ENCODE measurements at regions not wholly inside any gene's neighbourhood (a gene's known extent, or its start where the extent isn't known, plus 50 kb on each side); places are given as distances from the start of the nearest gene placed in this dataset.

DNA sequence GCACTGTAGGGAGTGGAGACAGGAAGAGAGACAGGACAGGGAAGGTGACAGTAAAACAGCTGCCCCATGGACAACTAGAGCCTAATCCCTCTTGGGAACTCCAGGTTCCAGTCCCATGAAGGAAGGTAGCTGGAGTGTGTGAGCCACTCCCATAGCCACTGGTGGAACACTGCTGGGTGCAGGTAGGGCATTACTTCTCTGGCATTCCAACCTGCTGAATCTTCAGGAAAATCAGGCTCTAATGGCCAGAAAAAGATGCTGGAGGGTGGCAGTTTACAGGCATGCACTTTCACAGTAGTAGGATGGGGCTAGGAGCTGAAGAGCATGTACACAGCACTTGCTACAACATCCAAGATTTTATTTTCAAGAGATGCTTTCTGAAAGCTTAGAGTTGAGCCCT lies 259.4 kb downstream of the AUH start:
- DNase-seq: no peak

DNA sequence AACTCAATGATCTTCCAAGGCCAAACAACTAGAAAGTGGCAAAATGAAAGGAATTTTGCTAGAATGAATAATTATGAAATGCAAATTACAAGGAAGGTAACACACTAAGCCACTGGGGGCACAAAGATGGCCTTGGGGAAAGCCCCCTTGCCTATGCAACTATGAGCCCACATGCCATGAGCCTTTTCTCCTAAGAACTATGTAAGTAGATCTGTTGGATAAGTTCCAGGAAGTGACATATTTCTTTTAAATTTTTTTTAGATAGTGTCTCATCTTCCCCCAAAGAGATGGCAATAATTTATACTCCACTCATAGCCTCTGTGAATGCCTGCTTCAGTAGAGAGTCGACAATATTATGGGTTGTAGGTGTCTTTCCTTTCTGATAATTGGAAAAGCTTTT lies 257.8 kb downstream of the AUH start:
- no peak for DNase-seq

DNA sequence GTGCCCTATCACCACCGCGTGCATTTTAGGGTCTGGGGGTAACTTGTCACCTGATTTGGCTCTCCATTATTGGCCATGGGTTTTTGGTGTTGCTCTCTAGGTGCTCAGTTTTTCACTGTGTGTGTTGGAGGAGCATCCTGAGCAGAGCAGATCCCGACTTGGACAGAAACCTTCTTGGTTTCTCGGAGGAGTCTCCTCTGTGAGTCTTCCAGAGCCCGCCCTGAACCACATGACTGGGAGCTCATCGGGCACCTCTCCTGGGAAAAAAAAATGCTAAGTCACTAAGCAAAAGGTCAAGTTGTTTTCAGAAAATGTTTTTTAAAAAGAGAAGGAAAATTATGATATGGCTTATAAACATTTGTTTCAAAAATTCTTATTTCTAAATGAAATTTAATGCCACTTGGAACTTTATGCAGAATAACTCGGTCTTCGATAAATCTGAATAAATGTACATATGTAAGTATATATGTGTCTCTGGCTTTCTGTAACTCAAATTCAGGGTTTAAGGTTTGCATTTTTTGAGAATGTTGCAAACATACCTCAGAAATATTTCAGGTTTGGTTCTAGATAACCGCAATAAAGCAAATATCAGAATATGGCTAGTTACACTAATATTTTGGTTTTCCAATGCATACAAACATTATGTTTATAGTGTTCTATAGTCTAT lies 255.2 kb downstream of the AUH start:
- no peak for DNase-seq

DNA sequence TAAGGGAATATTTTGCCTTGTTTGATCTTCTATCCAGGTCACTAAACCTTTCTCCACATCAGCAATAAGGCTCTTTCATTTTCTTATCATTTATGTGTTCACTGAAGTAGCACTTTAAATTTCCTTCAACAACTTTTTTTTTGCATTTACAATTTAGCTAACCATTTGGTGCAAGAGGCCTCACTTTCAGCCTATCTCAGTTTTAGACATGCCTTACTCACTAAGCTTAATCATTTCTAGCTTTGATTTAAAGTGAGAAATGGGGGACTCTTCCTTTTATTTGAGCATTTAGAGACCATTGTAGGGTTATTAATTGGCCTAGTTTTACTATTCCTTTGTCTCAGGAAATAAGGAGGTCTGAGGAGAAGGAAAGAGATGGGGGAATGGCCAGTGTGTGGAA lies 250.5 kb downstream of the AUH start:
- DNase-seq: no peak

DNA sequence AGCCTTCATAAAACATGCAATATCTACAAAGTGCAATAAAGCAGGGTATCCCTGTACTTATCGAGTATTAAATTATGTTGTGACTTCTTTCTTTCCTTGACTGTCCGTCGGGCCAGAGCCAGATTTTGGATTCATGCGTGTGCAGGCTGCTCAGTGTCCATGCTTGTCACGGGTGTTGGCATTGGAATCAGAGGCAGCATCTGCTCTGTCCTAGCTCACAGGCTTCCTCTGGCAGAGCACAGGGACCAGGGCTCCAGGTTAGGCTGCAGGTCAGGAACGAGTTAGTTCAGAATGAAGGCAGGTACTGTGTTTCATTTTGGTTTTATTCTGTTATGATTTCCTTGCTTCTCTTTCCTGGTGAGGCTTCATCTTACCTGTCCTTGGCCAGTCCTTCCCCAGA lies 249.8 kb downstream of the AUH start:
- DNase-seq: no peak

DNA sequence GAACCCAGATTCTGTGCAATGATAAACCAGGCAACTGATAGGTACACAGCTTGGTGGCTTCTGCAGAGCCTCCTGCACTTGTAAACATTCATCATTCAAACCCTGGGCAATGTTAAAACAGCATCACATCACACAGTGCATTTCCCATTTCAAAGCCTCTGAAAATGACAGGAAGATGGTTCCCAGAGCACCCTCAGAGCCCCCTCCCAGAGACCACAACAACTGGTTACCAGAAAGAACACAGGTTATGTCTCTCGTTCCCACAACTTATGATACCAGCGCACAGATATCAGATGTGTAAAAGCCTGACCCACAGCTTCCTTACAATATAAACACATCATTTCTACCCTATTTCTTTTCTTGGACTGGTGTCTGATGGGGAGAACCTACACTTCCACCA lies 248.7 kb downstream of the AUH start:
- DNase-seq: no peak

DNA sequence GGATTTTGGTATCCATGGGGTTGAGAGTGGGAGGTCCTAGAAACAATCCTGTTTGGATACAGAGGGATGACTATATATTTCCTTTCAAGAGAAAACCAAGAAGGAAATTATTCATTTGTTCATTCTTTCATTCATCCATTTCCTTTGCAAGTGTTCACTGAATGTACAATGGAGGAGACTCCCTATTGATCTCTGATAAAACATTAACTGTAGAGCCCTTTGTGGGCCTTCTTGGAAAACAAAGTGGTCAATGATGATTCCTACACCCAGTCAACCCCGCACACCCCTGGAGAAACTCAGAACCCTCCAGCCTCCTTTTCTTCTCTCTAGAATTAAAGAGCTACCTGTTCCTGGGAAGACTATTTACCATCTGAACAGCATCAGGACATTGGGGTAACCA lies 247.3 kb downstream of the AUH start:
- no peak for DNase-seq

DNA sequence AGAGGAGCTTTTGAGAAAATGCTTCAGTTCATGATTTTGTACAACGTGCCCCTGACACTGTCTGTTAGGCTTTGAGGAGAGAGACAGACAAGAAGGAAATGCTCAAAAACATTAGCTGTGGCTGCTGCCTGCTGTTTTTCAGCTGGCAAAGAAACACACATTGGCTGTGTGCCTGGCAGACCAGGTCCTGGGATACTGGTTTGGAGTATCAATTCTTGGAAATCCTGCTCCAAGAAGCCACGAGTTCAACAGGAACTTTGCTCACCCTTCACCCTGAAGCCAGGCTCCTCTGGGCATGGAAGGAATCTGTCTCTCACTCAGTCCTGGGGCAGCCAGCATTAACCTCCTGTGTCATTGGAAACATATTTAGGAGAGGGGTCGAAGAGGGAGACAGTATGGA lies 245.5 kb downstream of the AUH start:
- no peak for DNase-seq

DNA sequence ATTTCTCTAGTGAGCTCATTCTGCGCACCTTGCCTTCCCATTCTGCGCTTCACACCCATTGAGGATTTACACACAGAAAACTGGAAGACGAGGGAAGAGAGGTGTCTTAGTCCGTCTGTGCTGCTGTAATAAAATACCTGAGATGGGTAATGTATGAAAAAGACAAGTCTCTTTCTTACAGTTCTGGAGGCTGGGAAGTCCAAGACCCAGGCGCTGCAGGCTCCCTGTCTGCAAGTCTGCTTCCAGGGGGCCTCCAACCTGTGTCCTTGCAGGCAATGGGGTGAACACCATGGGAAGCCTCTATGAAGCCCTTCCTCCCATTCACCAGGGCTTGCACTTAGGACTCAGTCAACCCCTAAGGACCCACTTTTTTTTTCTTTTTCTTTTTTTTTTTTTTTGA lies 245.0 kb downstream of the AUH start:
- DNase-seq: no peak

DNA sequence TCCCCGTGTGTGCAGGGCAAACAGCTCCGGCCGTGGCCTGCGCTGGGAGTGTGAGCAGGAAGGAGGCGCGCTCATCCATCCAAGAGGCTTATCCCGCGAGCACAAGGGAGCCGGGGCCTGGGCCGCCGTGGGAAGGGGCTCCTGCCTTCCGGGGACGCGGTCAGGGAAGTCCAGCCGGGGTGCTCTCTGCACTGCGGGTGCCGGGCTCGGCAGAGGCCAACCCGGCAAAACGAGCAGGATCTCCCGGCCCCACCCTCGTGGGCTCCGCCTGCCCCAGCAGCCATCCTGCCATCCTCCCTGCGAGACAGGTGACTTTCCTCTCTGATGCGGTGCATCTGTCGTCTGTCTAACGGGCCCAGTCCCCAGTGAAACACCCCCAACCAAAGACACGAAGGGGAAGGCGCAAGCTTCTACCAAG lies 244.2 kb downstream of the AUH start:
- no peak for DNase-seq

DNA sequence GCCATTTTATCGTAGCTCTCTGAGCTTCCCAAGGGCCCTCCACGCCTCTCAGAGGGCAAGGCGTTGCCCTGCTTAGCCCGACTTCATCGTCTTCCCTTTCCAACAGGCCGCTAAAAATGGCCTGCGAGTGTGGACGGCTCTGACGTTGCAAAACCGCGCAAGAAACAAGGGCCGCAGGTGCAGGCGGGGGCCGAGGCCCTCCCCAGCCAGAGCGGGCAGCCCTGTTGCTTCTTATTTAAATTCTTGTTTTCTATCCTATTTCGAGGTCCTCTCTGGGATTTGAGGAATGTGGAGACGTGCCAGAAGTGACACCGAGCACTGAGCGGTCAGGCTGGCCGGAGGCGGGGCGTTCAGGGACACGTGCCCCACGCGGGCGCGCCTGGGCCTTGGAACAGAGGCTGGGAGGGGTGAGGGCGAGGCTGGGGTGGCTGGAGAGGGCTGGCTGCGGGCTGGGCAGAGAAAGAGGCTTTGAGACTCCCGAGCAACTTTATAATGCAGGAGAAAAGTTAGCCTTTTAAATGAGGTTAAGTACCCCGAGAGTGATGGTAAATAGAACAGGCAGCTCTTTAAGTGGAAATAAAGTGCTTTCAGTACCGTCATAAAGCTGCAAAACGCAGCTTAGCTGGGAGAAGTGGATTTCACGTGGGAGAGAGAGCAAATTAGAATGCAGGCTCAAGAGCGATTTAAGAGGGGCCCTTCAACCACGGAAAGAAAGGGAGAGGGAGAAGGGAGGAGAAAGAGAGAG lies 243.6 kb downstream of the AUH start:
- DNase-seq: no peak

DNA sequence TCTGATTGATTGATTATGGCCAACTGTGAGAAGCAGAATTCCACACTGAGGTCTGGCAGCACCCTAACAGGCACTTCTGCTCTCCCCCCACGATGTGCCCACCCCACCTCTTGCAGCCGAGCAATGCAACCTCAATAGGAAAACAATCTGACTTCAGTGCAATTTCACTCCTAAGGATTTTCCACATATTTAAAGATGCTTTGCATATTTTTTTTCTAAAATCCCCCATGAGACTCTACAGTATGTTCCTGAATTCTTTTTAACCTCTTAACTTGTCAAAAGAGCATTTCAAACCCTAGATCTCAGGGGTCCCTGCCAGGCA lies 243.1 kb downstream of the AUH start:
- DNase-seq: no peak

DNA sequence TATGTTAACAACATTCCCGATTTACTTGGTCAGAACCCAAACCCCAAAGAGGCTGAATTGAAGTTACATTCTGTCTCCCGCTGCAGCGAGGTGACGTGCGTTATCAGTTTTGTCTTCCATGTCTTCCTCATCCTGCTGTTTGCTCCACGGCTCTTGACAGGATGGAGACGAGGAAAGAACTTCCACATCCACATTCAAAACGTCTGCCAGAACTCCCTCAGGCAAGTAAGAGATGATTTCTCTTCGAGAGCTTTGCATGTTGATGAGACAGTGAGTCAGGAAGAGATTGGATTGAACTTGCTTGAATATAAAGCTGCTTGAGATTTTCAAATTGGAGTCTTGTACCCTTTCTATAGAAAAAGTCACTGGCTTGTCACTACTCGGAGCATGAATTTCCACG lies 242.6 kb downstream of the AUH start:
- no peak for DNase-seq

DNA sequence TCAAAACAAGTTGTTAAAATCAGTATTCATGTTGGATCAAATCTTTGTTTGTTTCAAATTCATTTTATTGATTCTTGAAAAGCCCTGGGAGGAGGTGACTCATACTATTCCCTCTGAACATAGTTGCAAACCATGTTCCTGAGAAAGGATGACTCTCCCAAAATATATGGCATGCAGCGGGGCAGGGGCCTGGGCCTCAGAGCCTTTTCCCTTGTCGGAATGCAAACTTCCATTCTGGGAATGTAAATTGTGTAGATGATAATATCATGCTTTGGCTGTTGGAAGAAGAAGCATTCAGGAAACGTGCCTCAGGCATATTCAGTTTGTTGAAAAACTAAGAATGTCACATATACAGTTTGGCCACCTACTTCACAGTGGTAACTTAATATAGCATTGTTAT lies 242.0 kb downstream of the AUH start:
- DNase-seq: no peak

DNA sequence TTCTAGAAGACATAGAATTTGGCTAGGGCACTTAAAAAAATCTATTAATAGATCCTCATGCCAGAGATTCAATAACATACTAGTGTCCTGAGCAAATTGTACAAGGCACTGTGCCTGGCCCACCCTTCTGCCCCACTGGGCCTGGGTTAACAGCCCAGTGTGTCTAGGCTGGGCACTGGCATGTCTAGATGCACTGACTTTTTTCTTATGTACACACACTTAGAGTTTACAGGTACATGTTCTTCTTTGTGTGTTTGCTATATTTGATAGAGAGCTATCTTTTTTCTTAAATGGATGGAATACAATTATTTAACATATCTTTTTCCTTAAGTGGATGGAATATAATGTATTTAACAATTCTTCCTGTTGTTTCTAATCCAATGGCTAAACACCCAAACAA lies 241.5 kb downstream of the AUH start:
- no peak for DNase-seq

DNA sequence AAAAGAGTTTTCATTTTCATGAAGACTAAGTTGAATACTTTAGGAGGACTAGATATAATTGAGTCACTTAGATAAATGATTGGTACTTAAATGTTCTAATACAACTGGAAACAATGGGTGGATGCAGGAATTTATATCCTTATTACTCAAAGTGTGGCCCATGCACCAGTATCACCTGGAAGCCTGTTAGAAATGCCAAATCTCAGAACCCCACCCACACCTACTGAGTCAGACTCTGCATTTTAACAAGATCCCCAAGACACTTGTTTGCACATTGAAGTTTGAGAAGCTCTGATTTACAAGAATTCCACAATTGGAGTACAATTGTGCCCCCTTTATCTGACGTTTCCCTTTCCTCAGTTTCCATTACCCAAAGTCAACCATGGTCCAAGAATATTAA lies 239.0 kb downstream of the AUH start:
- no peak for DNase-seq

DNA sequence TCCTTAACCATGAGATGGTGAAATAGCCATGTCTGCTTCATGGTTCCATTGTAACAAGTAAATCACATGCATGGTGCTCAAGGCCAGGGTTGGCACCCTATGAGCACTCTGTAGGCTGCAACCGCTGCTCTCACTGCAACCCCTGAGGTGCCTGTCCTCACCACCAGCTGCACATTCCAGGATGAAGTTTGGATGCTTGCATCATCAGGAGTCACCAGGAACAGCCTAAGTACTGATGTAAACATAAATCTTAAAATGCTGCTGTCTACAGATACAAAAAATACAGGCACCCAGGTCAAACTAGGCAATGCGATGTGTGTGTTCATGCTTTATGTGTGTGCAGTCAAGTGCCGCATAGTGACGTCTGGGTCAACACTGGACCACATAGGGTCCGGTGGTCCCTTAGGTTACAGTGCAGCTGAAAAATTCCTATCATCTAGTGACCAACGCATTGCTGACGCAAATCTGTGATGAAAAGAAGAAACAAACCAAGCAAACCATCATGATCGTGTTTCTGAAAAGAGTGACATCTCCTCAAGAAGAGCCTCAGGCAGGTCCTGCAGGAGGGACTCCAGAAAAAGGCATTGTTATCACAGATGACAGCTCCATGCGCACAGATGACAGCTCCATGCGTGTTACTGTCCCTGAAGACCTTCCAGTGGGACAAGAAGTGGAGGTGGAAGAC lies 234.8 kb downstream of the AUH start:
- no peak for DNase-seq

DNA sequence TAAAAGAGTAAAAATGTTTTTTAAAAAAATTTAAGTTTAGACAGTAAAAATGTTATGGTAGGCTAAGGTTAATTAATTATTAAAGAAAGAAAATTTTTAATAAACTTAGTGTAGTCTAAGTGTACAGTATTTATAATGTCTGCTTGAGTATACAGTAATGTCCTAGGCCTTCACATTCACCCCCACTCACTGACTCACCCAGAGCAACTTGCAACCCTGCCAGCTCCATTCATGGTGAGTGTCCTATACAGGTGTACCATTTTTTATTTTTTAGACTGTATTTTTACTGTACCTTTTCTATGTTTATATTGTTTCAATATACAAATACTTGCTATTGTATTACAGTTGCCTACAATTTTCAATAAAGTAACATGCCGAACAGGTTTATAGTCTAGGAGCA lies 234.1 kb downstream of the AUH start:
- no peak for DNase-seq

DNA sequence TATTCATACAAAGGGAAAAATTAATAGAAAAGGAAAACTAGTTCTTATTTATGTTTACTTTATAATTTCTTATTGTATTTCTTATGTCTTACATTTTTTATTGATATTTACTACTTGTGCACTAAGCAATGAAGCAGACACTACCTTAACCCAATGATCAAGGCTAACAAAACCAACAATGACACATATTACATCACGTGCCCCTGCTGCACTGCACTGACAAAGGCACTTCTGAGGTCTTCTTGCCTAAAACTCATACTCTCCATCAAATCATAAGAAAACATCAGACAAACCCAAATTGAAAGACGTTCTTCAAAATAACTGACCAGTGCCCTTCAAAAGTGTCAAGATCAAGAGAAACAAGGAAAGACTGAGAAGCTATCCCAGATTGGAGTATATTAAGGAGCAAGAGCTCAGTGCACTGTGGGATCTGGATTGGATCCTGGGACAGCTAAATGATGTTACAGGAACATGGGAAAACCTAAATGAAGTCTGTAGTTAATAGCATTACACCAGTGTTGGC lies 230.9 kb downstream of the AUH start:
- no peak for DNase-seq

DNA sequence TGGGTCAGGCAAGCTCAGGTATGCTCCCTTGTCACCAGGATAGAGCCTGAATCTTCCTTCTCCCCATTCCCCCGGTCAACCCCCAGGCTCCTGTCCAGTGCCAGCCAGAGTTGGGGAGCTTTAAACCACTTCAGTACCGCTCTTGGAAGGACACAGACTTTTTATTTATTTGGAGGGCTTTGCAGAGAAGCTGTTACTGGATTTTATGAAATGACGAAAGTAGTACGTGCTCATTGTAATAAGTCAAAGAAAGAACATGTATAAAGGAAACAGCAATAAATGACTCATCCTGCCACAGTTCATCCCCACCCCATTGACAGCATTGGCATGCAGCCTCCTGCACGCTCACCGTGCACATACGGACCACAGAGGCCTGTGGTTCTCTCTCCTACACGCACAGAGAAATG lies 230.3 kb downstream of the AUH start:
- DNase-seq: no peak

DNA sequence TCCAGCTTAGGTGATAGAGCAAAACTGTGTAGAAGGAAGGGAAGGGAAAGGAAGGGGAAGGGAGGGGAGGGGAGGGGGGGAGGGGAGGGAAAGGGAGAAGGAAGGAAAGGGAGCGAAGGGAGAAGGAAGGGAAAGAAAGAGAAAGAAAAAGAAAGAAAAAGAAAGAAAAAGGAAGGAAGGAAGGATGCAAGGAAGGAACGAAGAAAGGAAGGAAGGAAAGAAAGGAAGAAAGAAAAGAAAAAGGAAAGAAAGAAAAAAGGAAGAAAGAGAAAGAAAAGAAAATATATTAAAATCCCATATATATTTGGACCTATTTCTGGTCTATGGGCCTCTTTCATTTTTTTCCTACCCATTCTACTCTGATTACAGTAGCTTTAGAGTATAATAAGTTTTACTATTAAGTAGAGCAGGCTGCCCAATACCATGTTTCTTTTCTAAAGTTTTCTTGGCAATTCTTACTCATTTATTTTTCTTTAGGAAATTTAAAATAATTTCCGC lies 229.1 kb downstream of the AUH start:
- DNase-seq: no peak

DNA sequence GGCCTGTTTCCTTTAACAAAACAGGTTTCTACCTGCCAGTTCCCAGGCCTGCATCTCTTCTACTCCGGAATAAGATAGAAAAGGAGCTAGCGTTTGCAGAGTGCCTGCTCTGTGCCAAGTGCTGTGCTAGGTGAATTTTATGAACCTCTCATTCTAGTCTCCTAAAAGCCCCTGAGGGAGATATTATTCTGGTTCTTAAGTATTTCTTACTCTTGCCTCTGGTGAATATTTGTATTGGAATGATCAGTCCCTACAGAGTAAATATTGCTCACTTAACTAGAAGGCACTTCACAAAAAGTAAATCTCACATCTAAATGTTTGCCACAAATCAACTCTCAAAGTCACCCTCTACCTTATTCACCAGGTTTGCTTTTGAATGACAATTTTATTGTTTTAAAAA lies 227.1 kb downstream of the AUH start:
- DNase-seq: no peak

DNA sequence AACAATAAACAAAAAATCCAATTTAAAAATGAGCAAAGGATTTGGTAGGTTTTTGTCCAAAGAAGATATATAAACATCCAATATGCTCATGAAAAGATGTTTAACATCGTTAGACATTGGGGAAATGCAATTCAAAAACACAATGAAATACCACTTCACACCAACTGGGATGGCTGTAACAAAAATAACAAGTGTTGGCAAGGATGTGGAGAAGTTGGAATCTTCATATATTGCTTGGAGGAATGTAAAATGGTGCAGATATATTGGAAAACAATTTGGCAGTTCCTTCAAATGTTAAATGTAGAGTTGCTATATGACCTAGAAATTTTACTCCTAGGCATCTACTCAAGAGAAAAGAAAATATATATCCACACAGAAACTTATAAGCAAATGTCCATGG lies 224.3 kb downstream of the AUH start:
- no peak for DNase-seq

DNA sequence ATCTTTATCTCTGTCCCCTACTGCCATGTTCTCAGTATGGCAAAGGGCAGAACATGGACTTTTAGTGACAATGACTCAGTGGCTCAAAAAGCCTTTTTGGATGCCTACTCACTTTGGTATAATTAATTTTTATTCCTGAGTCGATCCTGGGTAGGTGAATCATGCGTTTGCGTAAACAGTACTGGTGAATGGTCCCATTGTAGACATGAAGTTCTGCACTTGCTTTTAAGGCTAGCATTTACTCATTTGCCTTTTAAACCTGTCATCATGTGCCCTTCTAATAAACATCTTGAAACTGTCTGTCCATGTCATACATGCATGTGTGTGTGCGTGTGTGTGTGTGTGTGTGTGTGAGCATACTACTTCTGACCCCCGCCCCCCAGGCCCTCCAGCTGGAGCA lies 223.0 kb downstream of the AUH start:
- DNase-seq: no peak
